Ovary (tissue), 7 donors: ENCODE measurements at regions not wholly inside any gene's neighbourhood (a gene's known extent, or its start where the extent isn't known, plus 50 kb on each side); places are given as distances from the start of the nearest gene placed in this dataset.

Experiments used
- DNase-seq, 5 donors: peaks; one replicate each; pipeline ENCODE4 v3.0.0-alpha.2; 2019 to 2020
- H3K27ac ChIP-seq, 2 donors: fragments of 200-600 bp; one replicate each; pipeline versions ENCODE4 v1.5.1 to v1.8.0; 2019 to 2022
- H3K27me3 ChIP-seq: fragments of 200-600 bp; one replicate; pipeline ENCODE4 v1.8.0; 2022
- H3K36me3 ChIP-seq: fragments of 200-600 bp; sonication (generic); one replicate; pipeline ENCODE4 v1.5.1; 2019
- H3K4me1 ChIP-seq: one replicate; pipeline ENCODE4 v1.8.1; 2013; ENCODE audit warnings: mild to moderate bottlenecking, moderate library complexity; ENCODE audit not compliant: insufficient read depth
- H3K4me3 ChIP-seq: fragments of 200-600 bp; sonication (generic); one replicate; pipeline ENCODE4 v1.5.1; 2017
- H3K9me3 ChIP-seq, 2 donors: fragments of 200-600 bp in 1 of 2; sonication (generic) in 1 of 2; one replicate each; pipeline versions ENCODE4 v1.5.1 to v1.8.1; 2013 to 2019; ENCODE audit warnings: mild to moderate bottlenecking in 1 of 2, moderate library complexity in 1 of 2
- CTCF ChIP-seq, 3 donors: fragments of 450-650 bp in 2 of 3; fragments of 200-600 bp in 1 of 3; IDR thresholded peaks; one replicate each; pipeline versions ENCODE4 v1.5.1 to v1.8.0; 2016 to 2022; ENCODE audit warnings: antibody characterized with exemption in 3 of 3, mild to moderate bottlenecking in 1 of 3
- EP300 ChIP-seq: sonication (generic); formaldehyde crosslinking; IDR thresholded peaks from one replicate; pipeline ENCODE4 v1.6.1; 2017; ENCODE audit warnings: antibody characterized with exemption
- POLR2A ChIP-seq: fragments of 450-650 bp; IDR thresholded peaks from one replicate; pipeline ENCODE4 v1.6.1; 2017; ENCODE audit warnings: antibody characterized with exemption, mild to moderate bottlenecking, moderate library complexity
- WGBS, 3 donors: extraction: QIAGEN DNeasy Blood & Tissue Kit in 1 of 3; methylation state at CpG; one replicate each; pipeline versions ENCODE4 v1.1.5 to v1.1.7; 2013 to 2017; 5-methylcytosine and 5-hydroxymethylcytosine counted together
- intact Hi-C, 4 donors: fragments of 100-400 bp; cut with DNase I; formaldehyde crosslinking; loops; one replicate each; pipeline versions ENCODE4 v1.11.0 to v1.15.1; 2022 to 2023
- donor health status: DM: no; HTN: no; CAD: no; lungs with moderate emphysema.
- donor health status: DM: no; HTN: no; CAD: no.
- donor health status: Bipolar disorder and iron deficiency.
- donor health status: DM: no; HTN: no; CAD: no.
- donor health status: DM: yes; HTN: yes; CAD: no.

- Histone ChIP-seq H3K27ac (no peak overlapping the region), H3K4me3 (no peak overlapping the region), H3K4me1 (no peaks in the 10 kb centered on the region), H3K9me3 (no peaks in the 10 kb centered on the region), H3K27me3 (no peaks in the 10 kb centered on the region), H3K36me3 (no peaks in the 10 kb centered on the region)
- no peak for DNase-seq
- intact Hi-C loops = no loop called here
- WGBS, 3 donors = 77 to 91% (median 89%) methylated on average over 1 of the region's 1 CpG
- TF ChIP-seq POLR2A (no peak), EP300 (no peak), CTCF (IDR thresholded peaks at IDR 0.05) (no peak)
Measured at GRCh38 chr4:11497212-11497806, 68.6 kb upstream of the HS3ST1 start.

GRCh38 chr4:11496351-11496829, 67.7 kb upstream of the HS3ST1 start:
- H3K27ac ChIP-seq = no peak overlapping the region
- intact Hi-C loops = no loop called here
- 77 to 82% (median 77%) methylated on average over 7 of the region's 7 CpGs for WGBS, 3 donors

GRCh38 chr4:11495818-11496217, 67.1 kb upstream of the HS3ST1 start:
- Histone ChIP-seq H3K4me1 (no peaks in the 10 kb centered on the region), H3K27ac (no peak overlapping the region), H3K4me3 (no peak overlapping the region), H3K9me3 (no peaks in the 10 kb centered on the region), H3K36me3 (no peaks in the 10 kb centered on the region), H3K27me3 (no peaks in the 10 kb centered on the region)
- TF ChIP-seq EP300 = no peak
- no peak for TF ChIP-seq POLR2A
- TF ChIP-seq CTCF (IDR thresholded peaks at IDR 0.05) = no peak
- intact Hi-C loops = no loop called here
- DNase-seq = no peak
- 87 to 89% (median 87%) methylated on average over 2 of the region's 2 CpGs for WGBS, 3 donors

More at GRCh38 chr4:11496351-11496829, 67.7 kb upstream of the HS3ST1 start:
- H3K4me3 ChIP-seq = no peak overlapping the region
- no peaks in the 10 kb centered on the region for H3K9me3 ChIP-seq
- H3K27me3 ChIP-seq = no peaks in the 10 kb centered on the region
- H3K36me3 ChIP-seq = no peaks in the 10 kb centered on the region
- TF ChIP-seq CTCF (IDR thresholded peaks at IDR 0.05) = no peak
- no peak for DNase-seq
- no peaks in the 10 kb centered on the region for H3K4me1 ChIP-seq

GRCh38 chr4:11495291-11495690, 66.6 kb upstream of the HS3ST1 start:
- no peak for DNase-seq
- H3K9me3 ChIP-seq = no peaks in the 10 kb centered on the region

More at GRCh38 chr4:11495291-11495690, 66.6 kb upstream of the HS3ST1 start:
- Histone ChIP-seq H3K36me3 (no peaks in the 10 kb centered on the region), H3K4me3 (no peak overlapping the region), H3K27ac (no peak overlapping the region), H3K4me1 (no peaks in the 10 kb centered on the region), H3K27me3 (no peaks in the 10 kb centered on the region)
- TF ChIP-seq EP300 (no peak), CTCF (IDR thresholded peaks at IDR 0.05) (no peak), POLR2A (no peak)
- intact Hi-C loops = no loop called here
